GM12865 (cell line): ENCODE measurements at regions not wholly inside any gene's neighbourhood (a gene's known extent, or its start where the extent isn't known, plus 50 kb on each side); places are given as distances from the start of the nearest gene placed in this dataset.

ENCODE experiments used
- DNase-seq: peaks from one replicate; pipeline ENCODE4 v3.0.0; 2010; ENCODE audit warnings: low read depth
- H3K4me3 ChIP-seq: 2 replicates; pipeline ENCODE4 v1.5.1; 2011; ENCODE audit warnings: mild to moderate bottlenecking, low read depth, low read length, control low read depth
- CTCF ChIP-seq: IDR thresholded peaks from 2 replicates; pipeline ENCODE4 v1.5.1; 2011; ENCODE audit warnings: low read length, control low read depth, low read depth, inconsistent platforms; ENCODE audit not compliant: insufficient read depth; ENCODE audit errors: missing control alignments

GRCh38 chr19:32174386-32175113 is 170.9 kb upstream of the ZNF507 start:
- H3K4me3 ChIP-seq = no peak overlapping the region
- no peak for TF ChIP-seq CTCF
- no peak for DNase-seq

GRCh38 chr19:32176591-32176990 is 168.8 kb upstream of the ZNF507 start:
- no peak overlapping the region for H3K4me3 ChIP-seq
- no peak for TF ChIP-seq CTCF
- DNase-seq = no peak

DNA sequence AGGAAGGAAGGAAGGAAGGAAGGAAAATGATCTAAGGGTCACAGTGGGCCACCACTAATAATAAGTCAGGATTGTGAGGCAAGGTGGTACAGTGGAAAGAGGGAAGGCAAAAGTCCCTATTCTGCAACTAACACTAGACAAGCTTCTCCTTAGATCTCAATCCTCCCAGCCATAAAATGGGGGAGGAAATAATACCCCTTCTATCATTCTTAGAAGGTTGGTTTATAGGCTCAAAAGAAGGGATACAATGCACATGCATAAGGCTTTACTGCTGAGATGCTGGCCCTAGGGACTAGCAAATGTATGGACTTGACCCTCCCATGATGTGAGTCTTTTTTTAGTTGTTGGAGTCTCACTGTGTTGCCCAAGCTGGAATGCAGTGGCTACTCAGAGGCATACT is 167.7 kb upstream of the ZNF507 start:
- no peak for DNase-seq
- no peak overlapping the region for H3K4me3 ChIP-seq
- no peak for TF ChIP-seq CTCF

GRCh38 chr19:32178401-32178800 is 167.0 kb upstream of the ZNF507 start:
- H3K4me3 ChIP-seq = no peak overlapping the region
- no peak for TF ChIP-seq CTCF
- DNase-seq = no peak

DNA sequence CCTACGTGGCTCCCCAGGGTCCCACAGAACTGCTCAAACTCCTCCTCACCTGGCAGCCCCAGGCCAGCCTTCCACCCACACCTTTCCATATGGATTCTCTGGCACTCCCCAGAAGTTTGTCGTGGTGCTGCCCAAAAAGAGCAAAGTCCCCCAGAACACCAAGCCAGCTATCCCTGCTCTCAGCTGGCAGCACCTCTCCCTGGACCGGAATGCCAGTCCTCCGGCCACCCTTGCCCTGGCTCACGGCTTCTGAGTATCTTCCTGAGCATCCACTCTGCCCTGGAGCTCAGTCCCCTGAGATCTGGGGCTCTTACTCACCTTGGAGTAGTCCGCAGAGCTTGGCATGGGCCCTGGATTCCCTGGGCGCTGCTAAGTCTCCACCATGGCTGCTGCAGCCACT is 166.5 kb upstream of the ZNF507 start:
- no peak overlapping the region for H3K4me3 ChIP-seq
- TF ChIP-seq CTCF = no peak
- no peak for DNase-seq

- TF ChIP-seq CTCF = no peak
- no peak for DNase-seq
- H3K4me3 ChIP-seq = no peak overlapping the region
Measured at GRCh38 chr19:32181216-32181920, 164.0 kb upstream of the ZNF507 start.
